Mesenchymal stem cell (in vitro differentiated cells and primary cell): ENCODE measurements at regions not wholly inside any gene's neighbourhood (a gene's known extent, or its start where the extent isn't known, plus 50 kb on each side); places are given as distances from the start of the nearest gene placed in this dataset.

Experiments used
- DNase-seq: peaks from one replicate; pipeline ENCODE4 v3.0.0-alpha.2; 2013
- H2AFZ ChIP-seq: one replicate; pipeline ENCODE4 v1.6.1; 2013; ENCODE audit warnings: low read depth, mild to moderate bottlenecking, control low read depth, inconsistent platforms, low read length, moderate library complexity
- H2AK5ac ChIP-seq: 2 replicates; pipeline ENCODE4 v1.6.1; 2013; ENCODE audit warnings: low read length, moderate library complexity, mild to moderate bottlenecking, inconsistent platforms; ENCODE audit not compliant: severe bottlenecking
- H2BK120ac ChIP-seq: one replicate; pipeline ENCODE4 v1.6.1; 2013; ENCODE audit warnings: low read depth, mild to moderate bottlenecking, inconsistent platforms, low read length, moderate library complexity
- H2BK12ac ChIP-seq, 2 experiments: one replicate each; pipeline ENCODE4 v1.6.1; 2013; ENCODE audit warnings: inconsistent platforms in 2 of 2, low read length in 2 of 2, mild to moderate bottlenecking in 2 of 2, moderate library complexity in 2 of 2, control low read depth in 1 of 2
- H2BK15ac ChIP-seq: one replicate; pipeline ENCODE4 v1.6.1; 2013; ENCODE audit warnings: mild to moderate bottlenecking, low read depth, inconsistent platforms; ENCODE audit not compliant: poor library complexity, severe bottlenecking
- H2BK5ac ChIP-seq: 2 replicates; pipeline ENCODE4 v1.6.1; 2013; ENCODE audit warnings: low read depth, mild to moderate bottlenecking, low read length, control low read depth, inconsistent platforms; ENCODE audit not compliant: poor library complexity, severe bottlenecking
- H3K14ac ChIP-seq, 2 experiments: one replicate each; pipeline ENCODE4 v1.6.1; 2013; ENCODE audit warnings: inconsistent platforms in 2 of 2, low read length in 2 of 2, control low read depth in 1 of 2, mild to moderate bottlenecking in 1 of 2, moderate library complexity in 1 of 2
- H3K18ac ChIP-seq, 2 experiments: one replicate each; pipeline ENCODE4 v1.6.1; 2013; ENCODE audit warnings: inconsistent platforms in 2 of 2, low read length in 2 of 2, control low read depth in 1 of 2, low read depth in 1 of 2, mild to moderate bottlenecking in 1 of 2
- H3K23ac ChIP-seq, 2 experiments: one replicate each; pipeline ENCODE4 v1.6.1; 2013; ENCODE audit warnings: inconsistent platforms in 2 of 2, low read length in 2 of 2, mild to moderate bottlenecking in 2 of 2, moderate library complexity in 2 of 2, control low read depth in 1 of 2
- H3K27ac ChIP-seq: 2 replicates; pipeline ENCODE4 v1.5.1; 2013; ENCODE audit warnings: mild to moderate bottlenecking, moderate library complexity, low read length, control low read depth, inconsistent platforms; ENCODE audit not compliant: poor library complexity, severe bottlenecking
- H3K27me3 ChIP-seq, 2 experiments: 2 replicates each; pipeline versions ENCODE4 v1.6.1 to v1.7.0; 2013; ENCODE audit warnings: low read length in 2 of 2, mild to moderate bottlenecking in 2 of 2, moderate library complexity in 2 of 2, control low read depth in 1 of 2, inconsistent platforms in 1 of 2; ENCODE audit not compliant: control insufficient read depth in 1 of 2, insufficient read depth in 1 of 2
- H3K36me3 ChIP-seq, 2 experiments: 2 replicates each; pipeline versions ENCODE4 v1.6.1 to v1.7.0; 2013; ENCODE audit warnings: low read length in 2 of 2, control low read depth in 1 of 2, inconsistent platforms in 1 of 2, low read depth in 1 of 2, mild to moderate bottlenecking in 1 of 2; ENCODE audit not compliant: insufficient read depth in 2 of 2, control insufficient read depth in 1 of 2
- H3K4ac ChIP-seq, 2 experiments: one replicate each; pipeline ENCODE4 v1.6.1; 2013; ENCODE audit warnings: inconsistent platforms in 2 of 2, low read length in 2 of 2, mild to moderate bottlenecking in 2 of 2, moderate library complexity in 2 of 2, control low read depth in 1 of 2, low read depth in 1 of 2
- H3K4me1 ChIP-seq: 2 replicates; pipeline ENCODE4 v1.6.1; 2013; ENCODE audit warnings: low read depth, low read length, control low read depth; ENCODE audit not compliant: control insufficient read depth, insufficient read depth
- H3K4me2 ChIP-seq: 2 replicates; pipeline ENCODE4 v1.6.1; 2013; ENCODE audit warnings: low read length, mild to moderate bottlenecking, inconsistent platforms; ENCODE audit not compliant: poor library complexity, severe bottlenecking
- H3K4me3 ChIP-seq, 2 experiments: 2 replicates each; pipeline versions ENCODE4 v1.5.1 to v1.7.0; 2013; ENCODE audit warnings: low read length in 2 of 2, mild to moderate bottlenecking in 2 of 2, control low read depth in 1 of 2, low read depth in 1 of 2; ENCODE audit not compliant: insufficient read depth in 1 of 2
- H3K79me1 ChIP-seq: replicated peaks from 2 replicates; pipeline ENCODE4 v1.6.1; 2013; ENCODE audit warnings: mild to moderate bottlenecking, control low read depth, low read length, inconsistent platforms; ENCODE audit not compliant: poor library complexity, severe bottlenecking
- H3K9ac ChIP-seq: 2 replicates; pipeline ENCODE4 v1.7.0; 2013; ENCODE audit warnings: mild to moderate bottlenecking, low read length, moderate library complexity
- H3K9me3 ChIP-seq: 2 replicates; pipeline ENCODE4 v1.7.0; 2013; ENCODE audit warnings: mild to moderate bottlenecking, low read length; ENCODE audit not compliant: control insufficient read depth
- H4K8ac ChIP-seq: one replicate; pipeline ENCODE4 v1.6.1; 2013; ENCODE audit warnings: inconsistent platforms, mild to moderate bottlenecking, low read length, moderate library complexity
- H4K91ac ChIP-seq: one replicate; pipeline ENCODE4 v1.6.1; 2013; ENCODE audit warnings: mild to moderate bottlenecking, low read length, inconsistent platforms
- whole genome bisulfite sequencing: methylation state at CpG from one replicate; pipeline ENCODE4 v1.1.7; 2013; ENCODE audit warnings: mixed read lengths; 5-methylcytosine and 5-hydroxymethylcytosine counted together

DNA sequence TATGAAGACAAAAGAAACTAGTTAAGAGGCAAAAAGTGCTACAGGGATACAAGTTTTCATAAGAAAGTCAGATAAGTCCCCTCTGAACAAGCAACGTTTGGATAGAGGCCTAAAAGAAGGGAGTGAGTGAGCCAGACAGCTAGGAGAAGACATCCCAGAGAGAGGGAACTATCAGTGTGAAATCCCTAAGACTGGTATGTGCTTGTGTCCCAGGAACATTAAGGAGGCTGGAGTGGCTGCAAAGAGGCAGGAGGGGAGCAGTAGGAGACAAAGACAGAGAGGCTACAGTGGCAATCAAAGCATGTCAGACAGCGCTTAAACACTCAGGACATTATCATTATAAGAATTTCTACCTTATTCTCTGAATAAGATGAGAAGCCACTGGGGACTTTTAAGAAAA lies 139.1 kb upstream of the STK32A start:
- Histone ChIP-seq H3K4me1 (no peaks in the 10 kb centered on the region), H2BK12ac (no peak overlapping the region), H2BK15ac (no peak overlapping the region), H3K18ac (no peak overlapping the region), H3K4me3 (no peak overlapping the region), H3K79me1 (no peaks in the 10 kb centered on the region), H4K8ac (no peak overlapping the region), H3K14ac (no peak overlapping the region), H3K27me3 (no peaks in the 10 kb centered on the region), H3K9me3 (no peaks in the 10 kb centered on the region), H3K36me3 (no peaks in the 10 kb centered on the region), H3K4me2 (no peak overlapping the region), H2BK5ac (no peak overlapping the region), H3K4ac (no peak overlapping the region), H3K23ac (no peak overlapping the region), H3K27ac (no peak overlapping the region), H2AK5ac (no peak overlapping the region), H2BK120ac (no peak overlapping the region), H3K9ac (no peak overlapping the region), H4K91ac (no peak overlapping the region), H2AFZ (no peak overlapping the region)
- WGBS: 49% methylated on average over 1 of the region's 2 CpGs
- DNase-seq: no peak

DNA sequence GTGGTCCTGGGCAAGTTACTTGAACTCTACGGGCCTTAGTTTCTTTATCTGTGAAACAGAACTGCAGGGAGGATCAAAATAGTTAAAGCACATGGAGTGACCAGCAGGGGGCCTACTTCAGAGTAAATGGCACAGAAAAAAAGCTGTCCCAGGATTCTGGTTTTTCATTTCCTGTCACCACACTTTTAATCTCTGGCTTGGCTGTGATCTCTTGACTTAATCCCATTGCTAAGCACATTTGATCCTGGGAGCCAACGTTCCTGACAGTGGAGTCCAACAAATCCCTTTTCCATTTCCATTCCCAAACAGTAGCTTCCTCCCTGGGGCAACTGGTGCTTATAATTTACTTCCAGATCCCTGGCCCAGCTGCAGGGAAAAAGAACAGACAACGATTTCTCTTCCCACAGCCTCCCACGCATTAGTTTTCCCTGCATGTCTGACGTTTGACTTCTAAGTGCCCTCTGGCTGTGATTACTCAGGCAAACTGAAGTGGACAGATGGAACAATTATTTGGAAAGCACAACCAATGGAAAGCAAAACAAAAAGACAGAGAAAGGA lies 136.5 kb upstream of the STK32A start:
- Histone ChIP-seq H2AFZ (no peak overlapping the region), H3K27me3 (no peaks in the 10 kb centered on the region), H3K27ac (no peak overlapping the region), H3K18ac (peak overlapping the region in 1 of 2 experiments; percentile 52), H3K23ac (no peak overlapping the region), H2BK120ac (no peak overlapping the region), H2BK15ac (no peak overlapping the region), H2BK5ac (no peak overlapping the region), H3K4me2 (no peak overlapping the region), H3K9ac (no peak overlapping the region), H3K4me3 (no peak overlapping the region), H3K4me1 (no peaks in the 10 kb centered on the region), H3K36me3 (no peaks in the 10 kb centered on the region), H3K9me3 (no peaks in the 10 kb centered on the region), H2BK12ac (no peak overlapping the region), H4K8ac (no peak overlapping the region), H2AK5ac (no peak overlapping the region), H4K91ac (no peak overlapping the region), H3K4ac (no peak overlapping the region), H3K14ac (no peak overlapping the region), H3K79me1 (no peaks in the 10 kb centered on the region)
- DNase-seq: peak; percentile 74
- WGBS: 14% methylated on average over 5 of the region's 5 CpGs

DNA sequence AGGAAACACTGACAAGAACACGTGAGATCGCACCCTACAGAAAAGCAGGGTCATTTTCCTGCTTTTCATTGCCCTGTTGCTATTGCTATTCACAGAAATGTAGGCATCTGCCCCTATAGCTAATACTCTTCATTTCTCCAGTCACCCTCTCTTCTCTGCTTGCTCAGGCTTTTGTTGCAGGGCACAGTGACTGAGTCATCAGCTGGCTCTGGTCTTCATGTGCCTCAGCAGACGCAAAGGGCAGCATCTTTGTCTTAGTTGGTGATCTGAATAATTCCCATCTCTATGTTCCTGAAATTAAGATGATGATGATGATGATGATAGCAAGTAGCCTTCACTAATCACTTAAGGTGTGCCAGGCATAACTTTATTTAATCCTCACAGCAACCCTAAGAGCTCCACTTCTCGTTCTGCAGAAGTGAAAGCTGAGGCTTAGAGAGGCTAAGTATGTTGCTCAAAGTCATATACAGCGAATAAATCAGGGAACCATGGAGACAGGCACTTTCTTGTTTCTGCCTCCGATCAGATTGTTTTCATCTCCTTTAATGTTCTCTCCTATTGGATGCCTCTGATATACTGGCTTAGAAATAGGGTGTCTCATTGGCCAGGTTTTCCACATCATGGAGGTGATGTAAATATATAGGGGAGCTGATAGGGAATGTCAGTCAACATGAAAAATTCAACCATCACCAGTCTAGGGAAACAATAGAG lies 133.0 kb upstream of the STK32A start:
- no peak overlapping the region for H2BK120ac ChIP-seq
- H2AFZ ChIP-seq: no peak overlapping the region
- no peak overlapping the region for H2AK5ac ChIP-seq
- no peak overlapping the region for H2BK12ac ChIP-seq
- H4K8ac ChIP-seq: no peak overlapping the region
- no peak overlapping the region for H3K9ac ChIP-seq
- no peak overlapping the region for H3K4ac ChIP-seq
- no peak overlapping the region for H3K23ac ChIP-seq
- DNase-seq: peak; percentile 5
- no peaks in the 10 kb centered on the region for H3K9me3 ChIP-seq
- no peak overlapping the region for H2BK15ac ChIP-seq
- H3K14ac ChIP-seq: no peak overlapping the region
- H3K4me3 ChIP-seq: no peak overlapping the region
- no peaks in the 10 kb centered on the region for H3K4me1 ChIP-seq
- no peak overlapping the region for H3K4me2 ChIP-seq
- H4K91ac ChIP-seq: no peak overlapping the region
- no peak overlapping the region for H3K18ac ChIP-seq
- no peak overlapping the region for H3K27ac ChIP-seq
- no peaks in the 10 kb centered on the region for H3K27me3 ChIP-seq
- no peak overlapping the region for H2BK5ac ChIP-seq
- H3K79me1 ChIP-seq: no peaks in the 10 kb centered on the region
- H3K36me3 ChIP-seq: no peaks in the 10 kb centered on the region
- 95% methylated on average over 5 of the region's 6 CpGs for WGBS

DNA sequence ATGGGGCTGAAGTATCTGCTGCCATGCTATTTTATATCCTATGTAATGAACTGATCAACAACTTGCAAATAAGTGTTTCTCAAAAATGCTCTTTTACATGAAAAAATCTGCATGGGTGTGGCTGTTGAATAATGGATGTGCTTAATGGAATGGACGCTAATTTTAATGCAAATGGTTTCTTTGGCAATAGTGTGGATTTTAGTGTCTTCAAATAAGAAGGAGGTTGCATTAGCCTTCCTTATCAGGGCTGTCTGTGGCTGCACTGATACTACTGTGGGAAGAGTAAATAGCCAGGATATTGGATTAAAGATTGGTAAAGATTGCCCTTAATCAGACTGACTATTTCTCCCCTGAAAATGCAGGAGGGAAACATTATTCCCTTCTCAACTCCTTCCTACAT lies 121.9 kb upstream of the STK32A start:
- 67% methylated on average over 1 of the region's 1 CpG for WGBS
- Histone ChIP-seq H3K4me3 (no peak overlapping the region), H2AK5ac (no peak overlapping the region), H3K23ac (no peak overlapping the region), H3K18ac (no peak overlapping the region), H3K4me2 (no peak overlapping the region), H2AFZ (no peak overlapping the region), H3K9ac (no peak overlapping the region), H3K4ac (no peak overlapping the region), H3K27me3 (no peaks in the 10 kb centered on the region), H3K4me1 (no peaks in the 10 kb centered on the region), H2BK5ac (no peak overlapping the region), H3K36me3 (no peaks in the 10 kb centered on the region), H4K91ac (no peak overlapping the region), H3K14ac (no peak overlapping the region), H2BK12ac (no peak overlapping the region), H2BK15ac (no peak overlapping the region), H3K9me3 (no peaks in the 10 kb centered on the region), H3K79me1 (no peaks in the 10 kb centered on the region), H4K8ac (no peak overlapping the region), H3K27ac (no peak overlapping the region), H2BK120ac (no peak overlapping the region)
- no peak for DNase-seq
